GM12873 (cell line): ENCODE measurements at regions not wholly inside any gene's neighbourhood (a gene's known extent, or its start where the extent isn't known, plus 50 kb on each side); places are given as distances from the start of the nearest gene placed in this dataset.

Experiments
- CTCF ChIP-seq: IDR thresholded peaks from 2 replicates; pipeline ENCODE4 v1.5.1; 2012; ENCODE audit warnings: low read depth, mild to moderate bottlenecking, moderate library complexity, low read length, control low read depth; ENCODE audit not compliant: insufficient read depth; ENCODE audit errors: missing control alignments

- TF ChIP-seq CTCF, result no peak
Measured at GRCh38 chr16:64498363-64498762, 623.5 kb downstream of the CDH11 start.

- TF ChIP-seq CTCF, result no peak
Measured at GRCh38 chr16:64493709-64494108, 628.2 kb downstream of the CDH11 start.

- no peak for TF ChIP-seq CTCF
Measured at GRCh38 chr16:64489449-64489848, 632.4 kb downstream of the CDH11 start.

- TF ChIP-seq CTCF, result no peak
Measured at GRCh38 chr16:64486561-64486960, 635.3 kb downstream of the CDH11 start.

GRCh38 chr16:64481497-64481896 is 640.4 kb downstream of the CDH11 start:
- TF ChIP-seq CTCF, result no peak

- no peak for TF ChIP-seq CTCF
Measured at GRCh38 chr16:64478252-64478906, 643.5 kb downstream of the CDH11 start.

- no peak for TF ChIP-seq CTCF
Measured at GRCh38 chr16:64475627-64476351, 646.1 kb downstream of the CDH11 start.
